Astrocyte of the cerebellum (primary cell): ENCODE measurements at regions not wholly inside any gene's neighbourhood (a gene's known extent, or its start where the extent isn't known, plus 50 kb on each side); places are given as distances from the start of the nearest gene placed in this dataset.

Experiments used
- DNase-seq: peaks from one replicate; pipeline ENCODE4 v3.0.0-alpha.2; 2011; ENCODE audit warnings: low read depth
- H3K4me3 ChIP-seq: 2 replicates; pipeline ENCODE4 v1.5.1; 2011; ENCODE audit warnings: mild to moderate bottlenecking, low read depth, low read length, moderate library complexity
- CTCF ChIP-seq: IDR thresholded peaks from 2 replicates; pipeline ENCODE4 v1.5.1; 2012; ENCODE audit warnings: low read length, low read depth, moderate library complexity, mild to moderate bottlenecking; ENCODE audit errors: missing control alignments
- in situ Hi-C: cut with HindIII; loops from 2 replicates; pipeline ENCODE4 v1.10.0; 2017; ENCODE audit warnings: low sequenced_read_pairs

GRCh38 chr16:80059836-80060235 lies 459.3 kb upstream of the MAF start:
- no peak overlapping the region for H3K4me3 ChIP-seq
- DNase-seq, result no peak
- TF ChIP-seq CTCF, result no peak
- in situ Hi-C loops, result no loop called here

GRCh38 chr16:80058214-80058613 lies 457.7 kb upstream of the MAF start:
- DNase-seq, result no peak
- TF ChIP-seq CTCF, result no peak
- H3K4me3 ChIP-seq, result no peak overlapping the region
- in situ Hi-C loops, result no loop called here

GRCh38 chr16:80056324-80056723 lies 455.8 kb upstream of the MAF start:
- in situ Hi-C loops, result no loop called here
- no peak for TF ChIP-seq CTCF
- no peak overlapping the region for H3K4me3 ChIP-seq
- no peak for DNase-seq

- TF ChIP-seq CTCF, result no peak
- DNase-seq, result no peak
- no peak overlapping the region for H3K4me3 ChIP-seq
- in situ Hi-C loops, result no loop called here
These were observed 455.3 kb upstream of the MAF start for GRCh38 chr16:80055831-80056230.

- no peak overlapping the region for H3K4me3 ChIP-seq
- no peak for TF ChIP-seq CTCF
- in situ Hi-C loops, result no loop called here
- no peak for DNase-seq
These were observed 454.1 kb upstream of the MAF start for GRCh38 chr16:80054647-80055046.

- no peak for TF ChIP-seq CTCF
- H3K4me3 ChIP-seq, result no peak overlapping the region
- in situ Hi-C loops, result no loop called here
- no peak for DNase-seq
These were observed 450.5 kb upstream of the MAF start for GRCh38 chr16:80051040-80051439.

GRCh38 chr16:80048250-80048649 lies 447.7 kb upstream of the MAF start:
- no peak for DNase-seq
- in situ Hi-C loops, result no loop called here
- TF ChIP-seq CTCF, result no peak

More at GRCh38 chr16:80048250-80048649, 447.7 kb upstream of the MAF start:
- H3K4me3 ChIP-seq, result no peak overlapping the region
